ENCODE measurements at regions not wholly inside any gene's neighbourhood (a gene's known extent, or its start where the extent isn't known, plus 50 kb on each side); places are given as distances from the start of the nearest gene placed in this dataset.

- no peak for DNase-seq (ENCODE audit: low spot score in 2 of 2)
Measured at GRCh38 chr20:60872224-60872623, 379.8 kb upstream of the CDH4 start.

DNA sequence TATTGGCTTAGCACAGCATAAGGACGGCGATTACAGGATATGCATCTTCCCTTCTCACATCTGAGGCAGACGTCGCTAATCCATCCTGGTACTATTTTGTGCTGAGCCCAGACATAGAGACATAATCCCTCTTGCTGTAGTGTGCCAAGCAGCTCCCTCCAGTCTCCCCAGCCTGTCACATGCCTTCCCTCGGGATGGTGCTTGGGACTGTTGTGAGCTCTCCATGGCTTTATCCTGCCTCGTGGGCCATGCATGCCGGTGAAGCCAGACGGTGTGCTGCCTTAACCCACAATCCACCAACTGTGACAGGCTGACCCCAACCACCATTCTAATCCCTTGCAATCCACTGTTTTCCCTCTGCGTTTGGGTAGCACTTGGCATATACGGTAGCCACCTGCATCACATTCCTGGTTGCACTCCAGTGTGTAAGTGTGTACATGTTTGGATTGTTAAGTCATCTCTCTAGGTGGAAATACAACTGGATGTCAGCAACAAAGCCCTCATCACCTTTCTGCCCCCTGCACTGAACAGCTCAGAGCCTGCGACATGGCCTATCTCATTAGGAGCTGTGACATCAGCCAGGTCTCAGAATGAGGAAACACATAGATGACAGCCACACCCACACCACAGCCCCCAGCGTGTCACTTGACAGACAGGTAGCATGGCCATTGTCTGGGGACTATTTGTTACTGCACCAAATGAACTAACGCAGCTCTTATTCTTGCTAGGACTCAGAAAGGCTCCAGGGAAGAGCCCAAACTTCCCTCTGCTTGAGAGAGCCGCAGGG, 374.8 kb upstream of the CDH4 start:
- H3K36me3 Mint-ChIP-seq = no peaks in the 10 kb centered on the region
- no peak for DNase-seq (ENCODE audit: low spot score in 2 of 2)
- H3K9me3 Mint-ChIP-seq = no peaks in the 10 kb centered on the region
- H3K27ac Mint-ChIP-seq = no peak overlapping the region
- ATAC-seq (ENCODE audit: low read depth) = no peak
- H3K4me3 Mint-ChIP-seq = no peak overlapping the region
- H3K27me3 Mint-ChIP-seq = no peaks in the 10 kb centered on the region
- H3K4me1 Mint-ChIP-seq = no peaks in the 10 kb centered on the region

More at GRCh38 chr20:60872224-60872623, 379.8 kb upstream of the CDH4 start:
- no peak for ATAC-seq (ENCODE audit: low read depth)
- no peaks in the 10 kb centered on the region for H3K27me3 Mint-ChIP-seq
- H3K4me1 Mint-ChIP-seq = no peaks in the 10 kb centered on the region
- no peak overlapping the region for H3K27ac Mint-ChIP-seq
- no peaks in the 10 kb centered on the region for H3K36me3 Mint-ChIP-seq
- no peaks in the 10 kb centered on the region for H3K9me3 Mint-ChIP-seq
- no peak overlapping the region for H3K4me3 Mint-ChIP-seq

- H3K36me3 Mint-ChIP-seq = no peaks in the 10 kb centered on the region
- peaks cover 2% of the 10 kb centered on the region for H3K9me3 Mint-ChIP-seq
- no peaks in the 10 kb centered on the region for H3K27me3 Mint-ChIP-seq
- no peaks in the 10 kb centered on the region for H3K4me1 Mint-ChIP-seq
- no peak for DNase-seq (ENCODE audit: low spot score in 2 of 2)
- no peak for ATAC-seq (ENCODE audit: low read depth)
- no peak overlapping the region for H3K27ac Mint-ChIP-seq
- H3K4me3 Mint-ChIP-seq = no peak overlapping the region
Measured at GRCh38 chr20:60882836-60883235, 369.2 kb upstream of the CDH4 start.

DNA sequence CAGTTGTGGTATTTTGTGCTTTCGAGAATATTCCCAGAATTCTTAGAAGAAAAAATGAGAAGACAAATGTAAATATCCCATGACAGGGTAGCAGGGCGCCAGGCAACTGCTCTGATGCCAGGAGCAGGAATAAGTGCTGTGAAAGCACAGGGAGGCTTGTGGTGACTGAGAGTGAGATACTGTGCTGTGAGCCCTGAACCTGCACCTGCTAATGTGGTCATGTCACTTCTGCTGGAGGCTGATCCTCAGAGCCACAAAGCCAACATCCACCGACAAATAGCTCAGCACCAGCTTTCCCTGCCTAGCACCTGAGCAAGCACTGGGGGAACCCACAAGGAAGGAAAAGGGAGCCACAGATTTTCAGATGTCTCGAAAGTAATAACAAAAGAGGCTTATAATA, 368.6 kb upstream of the CDH4 start:
- no peak overlapping the region for H3K27ac Mint-ChIP-seq
- no peaks in the 10 kb centered on the region for H3K4me1 Mint-ChIP-seq
- no peak overlapping the region for H3K4me3 Mint-ChIP-seq
- DNase-seq (ENCODE audit: low spot score in 2 of 2) (no peak), ATAC-seq (ENCODE audit: low read depth) (no peak)
- no peaks in the 10 kb centered on the region for H3K27me3 Mint-ChIP-seq
- H3K36me3 Mint-ChIP-seq = no peaks in the 10 kb centered on the region
- peaks cover 3% of the 10 kb centered on the region for H3K9me3 Mint-ChIP-seq

GRCh38 chr20:60884277-60884676, 367.8 kb upstream of the CDH4 start:
- Mint-ChIP-seq H3K9me3 (peaks cover 3% of the 10 kb centered on the region), H3K4me3 (no peak overlapping the region), H3K36me3 (no peaks in the 10 kb centered on the region), H3K27ac (no peak overlapping the region), H3K4me1 (no peaks in the 10 kb centered on the region), H3K27me3 (no peaks in the 10 kb centered on the region)
- no peak for DNase-seq (ENCODE audit: low spot score in 2 of 2)
- no peak for ATAC-seq (ENCODE audit: low read depth)

DNA sequence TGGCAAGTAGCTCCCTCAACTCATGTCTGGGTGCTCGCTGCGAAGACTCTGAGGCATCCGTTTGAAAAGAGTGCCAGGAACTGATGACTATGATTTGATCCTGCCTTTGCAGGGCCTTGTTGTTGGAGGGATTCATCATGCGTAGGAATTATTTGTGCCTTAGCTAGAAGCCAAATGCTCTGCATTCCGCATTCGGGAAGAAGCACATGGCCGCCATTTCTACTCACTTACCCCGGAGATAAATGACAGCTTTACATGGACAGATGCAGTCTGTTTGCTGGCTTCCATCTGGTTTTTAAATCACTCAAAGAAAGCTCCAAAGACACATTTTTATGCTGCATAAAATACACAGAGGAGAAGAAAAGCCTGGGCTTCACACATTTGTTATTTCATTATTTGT, 363.3 kb upstream of the CDH4 start:
- Mint-ChIP-seq H3K36me3 (no peaks in the 10 kb centered on the region), H3K9me3 (peaks cover 4% of the 10 kb centered on the region), H3K4me1 (no peaks in the 10 kb centered on the region), H3K27me3 (no peaks in the 10 kb centered on the region), H3K4me3 (no peak overlapping the region), H3K27ac (no peak overlapping the region)
- no peak for DNase-seq (ENCODE audit: low spot score in 2 of 2)
- ATAC-seq (ENCODE audit: low read depth) = no peak

- ATAC-seq (ENCODE audit: low read depth) = no peak
- Mint-ChIP-seq H3K27ac (no peak overlapping the region), H3K4me3 (no peak overlapping the region)
Measured at GRCh38 chr20:60892095-60892813, 359.8 kb upstream of the CDH4 start.

DNA sequence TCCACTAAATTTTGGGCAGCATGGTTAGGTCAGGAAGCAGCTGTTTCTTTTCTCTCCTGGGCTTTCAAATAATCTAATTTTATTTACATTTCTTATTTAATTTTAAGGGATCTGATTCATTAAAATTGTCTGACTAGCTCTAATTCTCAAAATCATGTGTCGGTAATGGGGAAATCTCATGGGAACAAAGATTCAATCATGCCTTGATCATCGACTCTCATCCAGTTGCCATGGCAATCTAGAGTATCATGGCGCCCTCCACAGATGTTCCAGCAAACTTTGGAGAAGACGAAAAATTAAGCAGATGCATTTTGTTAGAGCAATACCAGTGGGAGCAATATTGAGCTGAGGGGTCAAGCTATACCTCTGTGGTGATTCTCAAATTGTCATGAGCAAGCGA, 358.0 kb upstream of the CDH4 start:
- DNase-seq (ENCODE audit: low spot score in 2 of 2) (no peak), ATAC-seq (ENCODE audit: low read depth) (no peak)
- no peaks in the 10 kb centered on the region for H3K27me3 Mint-ChIP-seq
- H3K4me1 Mint-ChIP-seq = no peaks in the 10 kb centered on the region
- no peak overlapping the region for H3K27ac Mint-ChIP-seq
- H3K9me3 Mint-ChIP-seq = peaks cover 1% of the 10 kb centered on the region
- H3K4me3 Mint-ChIP-seq = no peak overlapping the region
- no peaks in the 10 kb centered on the region for H3K36me3 Mint-ChIP-seq

More at GRCh38 chr20:60892095-60892813, 359.8 kb upstream of the CDH4 start:
- DNase-seq (ENCODE audit: low spot score in 2 of 2) = no peak
- H3K27me3 Mint-ChIP-seq = no peaks in the 10 kb centered on the region
- no peaks in the 10 kb centered on the region for H3K36me3 Mint-ChIP-seq
- no peaks in the 10 kb centered on the region for H3K4me1 Mint-ChIP-seq
- peaks cover 3% of the 10 kb centered on the region for H3K9me3 Mint-ChIP-seq

DNA sequence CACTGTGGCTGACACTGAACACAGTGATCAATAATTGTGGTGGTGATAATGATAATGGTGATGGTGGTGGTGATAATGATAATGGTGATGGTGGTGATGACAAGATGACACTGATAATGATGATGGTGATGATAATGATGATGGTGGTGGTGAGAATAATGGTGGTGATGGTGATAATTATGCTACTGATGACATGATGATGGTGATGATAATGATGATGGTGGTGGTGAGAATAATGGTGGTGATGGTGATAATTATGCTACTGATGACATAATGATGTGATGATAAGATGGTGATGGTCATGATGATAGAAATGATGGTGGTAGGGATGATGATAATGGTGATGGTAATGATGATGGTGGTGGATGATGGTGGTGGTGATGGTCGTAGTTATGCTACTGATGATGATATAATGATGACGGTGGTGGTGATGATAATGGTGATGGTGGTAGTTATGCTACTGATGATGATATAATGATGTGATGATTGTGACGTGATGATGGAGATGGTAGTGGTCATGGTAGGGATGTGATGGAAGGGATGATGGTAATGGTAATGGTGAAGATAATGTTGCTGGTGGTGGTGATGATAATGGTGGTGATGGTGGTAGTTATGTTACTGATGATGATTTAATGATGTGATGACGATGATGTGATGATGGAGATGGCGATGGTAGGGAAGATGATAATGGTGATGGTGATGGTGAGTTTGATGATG, 356.5 kb upstream of the CDH4 start:
- H3K4me1 Mint-ChIP-seq = no peaks in the 10 kb centered on the region
- no peak overlapping the region for H3K4me3 Mint-ChIP-seq
- no peak overlapping the region for H3K27ac Mint-ChIP-seq
- ATAC-seq (ENCODE audit: low read depth) = no peak
- H3K9me3 Mint-ChIP-seq = peaks cover 1% of the 10 kb centered on the region
- H3K36me3 Mint-ChIP-seq = no peaks in the 10 kb centered on the region
- no peaks in the 10 kb centered on the region for H3K27me3 Mint-ChIP-seq
- no peak for DNase-seq (ENCODE audit: low spot score in 2 of 2)

GRCh38 chr20:60897976-60898375, 354.1 kb upstream of the CDH4 start:
- Mint-ChIP-seq H3K27me3 (no peaks in the 10 kb centered on the region), H3K36me3 (no peaks in the 10 kb centered on the region), H3K9me3 (peaks cover 5% of the 10 kb centered on the region), H3K27ac (no peak overlapping the region), H3K4me3 (no peak overlapping the region), H3K4me1 (no peaks in the 10 kb centered on the region)
- DNase-seq (ENCODE audit: low spot score in 2 of 2) = no peak
- ATAC-seq (ENCODE audit: low read depth) = no peak

DNA sequence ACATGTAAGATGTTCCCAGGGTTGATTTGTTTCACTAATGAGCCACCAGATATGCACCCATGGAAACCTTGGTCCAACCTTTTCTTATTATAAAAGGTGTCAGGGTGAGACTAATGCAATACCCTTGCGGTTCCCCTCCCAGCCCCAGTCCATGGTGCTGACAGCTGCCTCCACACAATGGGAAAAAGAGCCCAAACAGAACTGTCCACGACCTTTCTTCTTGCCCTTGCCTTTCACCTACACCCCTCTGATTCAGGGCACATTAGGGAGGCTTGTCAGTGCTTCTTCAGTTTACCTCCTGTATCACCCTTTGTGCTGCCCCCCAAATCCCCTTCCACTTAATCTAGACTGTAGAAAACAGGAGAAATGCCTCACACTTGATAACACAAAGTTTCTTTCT, 352.7 kb upstream of the CDH4 start:
- H3K36me3 Mint-ChIP-seq = no peaks in the 10 kb centered on the region
- no peak for ATAC-seq (ENCODE audit: low read depth)
- peaks cover 5% of the 10 kb centered on the region for H3K9me3 Mint-ChIP-seq
- no peak for DNase-seq (ENCODE audit: low spot score in 2 of 2)
- no peak overlapping the region for H3K4me3 Mint-ChIP-seq
- no peak overlapping the region for H3K27ac Mint-ChIP-seq
- no peaks in the 10 kb centered on the region for H3K4me1 Mint-ChIP-seq
- no peaks in the 10 kb centered on the region for H3K27me3 Mint-ChIP-seq

DNA sequence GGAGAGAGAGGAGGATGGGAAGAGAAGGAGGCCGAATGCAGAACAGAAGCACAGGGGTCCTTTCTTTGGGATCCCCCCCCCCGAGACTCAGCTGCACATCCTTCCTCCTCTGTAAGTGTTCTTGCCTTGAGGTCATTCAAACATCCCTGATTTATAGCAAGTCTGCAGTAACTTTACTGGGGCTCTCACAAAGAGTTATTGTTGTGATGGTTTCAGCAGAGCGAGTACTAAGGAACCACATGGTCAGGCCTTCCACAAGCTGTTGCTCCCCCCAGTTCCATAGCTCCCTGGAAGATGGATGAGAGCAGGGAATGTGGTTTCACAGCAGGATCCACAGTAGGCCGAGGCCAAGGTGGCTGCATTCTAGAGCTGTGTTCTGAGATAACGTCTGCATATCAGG, 351.4 kb upstream of the CDH4 start:
- Mint-ChIP-seq H3K27ac (no peak overlapping the region), H3K4me3 (no peak overlapping the region), H3K27me3 (no peaks in the 10 kb centered on the region), H3K36me3 (no peaks in the 10 kb centered on the region), H3K4me1 (no peaks in the 10 kb centered on the region), H3K9me3 (peaks cover 5% of the 10 kb centered on the region)
- no peak for DNase-seq (ENCODE audit: low spot score in 2 of 2)
- no peak for ATAC-seq (ENCODE audit: low read depth)

- Mint-ChIP-seq H3K27me3 (no peaks in the 10 kb centered on the region), H3K27ac (no peak overlapping the region), H3K9me3 (peaks cover 5% of the 10 kb centered on the region), H3K4me1 (no peaks in the 10 kb centered on the region), H3K4me3 (no peak overlapping the region), H3K36me3 (no peaks in the 10 kb centered on the region)
- DNase-seq (ENCODE audit: low spot score in 2 of 2) (no peak), ATAC-seq (ENCODE audit: low read depth) (no peak)
Measured at GRCh38 chr20:60901831-60902230, 350.2 kb upstream of the CDH4 start.

DNA sequence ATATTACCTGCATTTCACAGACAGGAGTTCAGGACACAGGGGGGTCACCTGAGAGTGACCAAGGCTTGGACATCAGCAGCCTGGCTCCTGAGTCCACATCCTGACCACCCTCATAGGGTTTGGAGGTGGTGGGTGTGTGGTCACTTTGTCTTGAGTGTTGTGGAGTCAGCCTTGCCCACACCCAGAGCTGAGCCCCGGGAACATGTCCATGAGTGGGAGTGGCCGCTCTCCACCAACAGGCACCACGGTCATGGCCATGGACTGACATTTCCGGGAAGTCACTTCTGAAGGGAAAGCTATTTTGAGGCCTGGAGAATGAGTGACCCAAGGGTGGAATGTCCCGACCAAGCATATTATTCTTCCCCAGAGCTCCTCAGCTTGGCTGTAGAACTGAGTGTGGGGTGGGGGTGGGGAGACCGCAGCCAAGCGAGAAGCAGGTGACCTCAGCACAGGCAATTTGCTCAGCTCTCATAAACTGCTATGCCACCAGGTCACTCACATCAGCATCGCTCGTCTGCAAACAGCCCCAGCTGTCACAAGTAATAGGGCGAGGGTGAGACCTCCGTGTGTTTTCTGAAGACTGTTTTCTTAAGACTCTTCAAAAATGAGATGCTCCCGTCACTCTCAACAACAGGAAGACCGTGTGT, 348.6 kb upstream of the CDH4 start:
- Mint-ChIP-seq H3K4me3 (no peak overlapping the region), H3K4me1 (no peaks in the 10 kb centered on the region), H3K27me3 (no peaks in the 10 kb centered on the region), H3K36me3 (no peaks in the 10 kb centered on the region), H3K9me3 (peaks cover 5% of the 10 kb centered on the region), H3K27ac (no peak overlapping the region)
- DNase-seq (ENCODE audit: low spot score in 2 of 2) (no peak), ATAC-seq (ENCODE audit: low read depth) (no peak)
